GM12892 (cell line): ENCODE measurements at regions not wholly inside any gene's neighbourhood (a gene's known extent, or its start where the extent isn't known, plus 50 kb on each side); places are given as distances from the start of the nearest gene placed in this dataset.

Experiments
- POLR2A ChIP-seq: IDR thresholded peaks from 2 replicates; pipeline ENCODE4 v1.6.1; 2011; ENCODE audit warnings: low read depth, low read length, control low read depth
- POLR2AphosphoS5 ChIP-seq: IDR thresholded peaks from 2 replicates; pipeline ENCODE4 v1.6.1; 2011; ENCODE audit warnings: low read depth, low read length, control low read depth
- TAF1 ChIP-seq: IDR thresholded peaks from 2 replicates; pipeline ENCODE4 v1.6.1; 2011; ENCODE audit warnings: low read depth, mild to moderate bottlenecking, control low read depth, low read length, borderline replicate concordance

GRCh38 chr2:21386666-21387065 is 262.9 kb downstream of the TDRD15 start:
- TF ChIP-seq POLR2AphosphoS5 = no peak
- TF ChIP-seq POLR2A = no peak
- no peak for TF ChIP-seq TAF1
